H1 (cell line): ENCODE measurements at regions not wholly inside any gene's neighbourhood (a gene's known extent, or its start where the extent isn't known, plus 50 kb on each side); places are given as distances from the start of the nearest gene placed in this dataset.

Source experiments
- CTCF ChIA-PET: fragments of 300-600 bp; sonication (Branson Sonifier 250); formaldehyde crosslinking; loops from one replicate; lab custom pipeline; 2021; ENCODE audit not compliant: partially characterized antibody; lab: Charles Lee
- POLR2A ChIA-PET: fragments of 300-600 bp; sonication (Branson Sonifier 250); formaldehyde crosslinking; loops from one replicate; lab custom pipeline; 2021; ENCODE audit warnings: inconsistent platforms; ENCODE audit not compliant: partially characterized antibody; lab: Charles Lee
- DNase-seq, 2 experiments: peaks; one replicate each; pipeline versions ENCODE4 v3.0.0 to v3.0.0-alpha.2; 2010 to 2022; ENCODE audit warnings: low spot score in 2 of 2, low read depth in 1 of 2, mixed read lengths in 1 of 2
- FAIRE-seq: peaks from 2 replicates; lab custom pipeline; 2011; peaks lifted over from hg19 to GRCh38; lab: Jason Lieb, UNC
- H2AFZ ChIP-seq: 2 replicates; pipeline ENCODE4 v1.8.1; 2012; ENCODE audit warnings: low read length, inconsistent platforms
- H2AK5ac ChIP-seq: 2 replicates; pipeline ENCODE4 v1.6.1; 2013; ENCODE audit warnings: low read depth, low read length
- H2BK120ac ChIP-seq: replicated peaks from 2 replicates; pipeline ENCODE3; 2013; ENCODE audit warnings: low read depth, low read length, inconsistent platforms
- H2BK12ac ChIP-seq: 2 replicates; pipeline ENCODE4 v1.6.1; 2013; ENCODE audit warnings: low read depth, low read length
- H2BK15ac ChIP-seq: 2 replicates; pipeline ENCODE4 v1.6.1; 2013; ENCODE audit warnings: low read length
- H2BK20ac ChIP-seq: 2 replicates; pipeline ENCODE4 v1.6.1; 2013; ENCODE audit warnings: low read length
- H2BK5ac ChIP-seq: 2 replicates; pipeline ENCODE4 v1.6.1; 2013; ENCODE audit warnings: low read depth, low read length
- H3K14ac ChIP-seq: 2 replicates; pipeline ENCODE4 v1.6.1; 2013; ENCODE audit warnings: inconsistent platforms; ENCODE audit not compliant: insufficient read length
- H3K18ac ChIP-seq: 2 replicates; pipeline ENCODE4 v1.6.1; 2013; ENCODE audit warnings: low read length; ENCODE audit errors: extremely low read depth
- H3K23ac ChIP-seq: 2 replicates; pipeline ENCODE4 v1.6.1; 2013; ENCODE audit warnings: inconsistent platforms; ENCODE audit not compliant: insufficient read length
- H3K23me2 ChIP-seq: 2 replicates; pipeline ENCODE4 v1.6.1; 2013; ENCODE audit warnings: low read depth, low read length
- H3K27ac ChIP-seq: 2 replicates; pipeline ENCODE4 v1.6.1; 2011; ENCODE audit warnings: low read depth, low read length, inconsistent platforms
- H3K27me3 ChIP-seq, 4 experiments: replicated peaks in 1 of 4; 1 replicate in 1 of 4; 2 replicates in 3 of 4; pipeline versions ENCODE4 v1.6.1 to v1.8.1; 2011 to 2013; ENCODE audit warnings: low read length in 3 of 4, mild to moderate bottlenecking in 3 of 4, inconsistent platforms in 2 of 4, mixed read lengths in 2 of 4, moderate library complexity in 1 of 4; ENCODE audit not compliant: control insufficient read depth in 3 of 4, insufficient read depth in 3 of 4; ENCODE audit errors: extremely low read depth in 1 of 4
- H3K36me3 ChIP-seq, 4 experiments: 2 replicates each; pipeline versions ENCODE4 v1.6.1 to v1.8.1; 2011 to 2013; ENCODE audit warnings: mild to moderate bottlenecking in 4 of 4, low read length in 3 of 4, moderate library complexity in 2 of 4, control low read depth in 1 of 4, inconsistent platforms in 1 of 4; ENCODE audit not compliant: insufficient read depth in 4 of 4, control insufficient read depth in 2 of 4
- H3K4ac ChIP-seq: replicated peaks from 2 replicates; pipeline ENCODE3; 2013; ENCODE audit warnings: low read length, low read depth, mixed read lengths, inconsistent platforms; ENCODE audit not compliant: insufficient read length
- H3K4me1 ChIP-seq, 4 experiments: replicated peaks in 1 of 4; 1 replicate in 1 of 4; 2 replicates in 3 of 4; pipeline versions ENCODE4 v1.6.1 to v1.8.1; 2011 to 2013; ENCODE audit warnings: low read length in 3 of 4, inconsistent platforms in 2 of 4, mixed read lengths in 1 of 4; ENCODE audit not compliant: insufficient read depth in 4 of 4, control insufficient read depth in 3 of 4
- H3K4me2 ChIP-seq, 2 experiments: 2 replicates each; pipeline versions ENCODE4 v1.6.1 to v1.8.1; 2011 to 2013; ENCODE audit warnings: low read depth in 2 of 2, low read length in 2 of 2, control low read depth in 1 of 2, inconsistent platforms in 1 of 2, mild to moderate bottlenecking in 1 of 2; ENCODE audit not compliant: insufficient read depth in 1 of 2
- H3K4me3 ChIP-seq, 4 experiments: fragments of 200-600, 300-600 bp in 1 of 4; sonication (generic), shearing (Covaris generic), sonication (Bioruptor Twin) in 1 of 4; 2 replicates each; pipeline versions ENCODE4 v1.5.1 to v1.8.1; 2011 to 2016; ENCODE audit warnings: low read length in 4 of 4, low read depth in 3 of 4, control low read depth in 2 of 4, inconsistent platforms in 2 of 4, mild to moderate bottlenecking in 2 of 4, mixed read lengths in 1 of 4, moderate library complexity in 1 of 4; ENCODE audit not compliant: insufficient read depth in 2 of 4; ENCODE audit errors: extremely low read depth in 1 of 4
- H3K56ac ChIP-seq: replicated peaks from 2 replicates; pipeline ENCODE3; 2013; ENCODE audit warnings: low read depth, mild to moderate bottlenecking, mixed read lengths, low read length, inconsistent platforms; ENCODE audit not compliant: insufficient read length
- H3K79me1 ChIP-seq: 2 replicates; pipeline ENCODE4 v1.6.1; 2013; ENCODE audit warnings: low read depth, low read length, control low read depth
- H3K79me2 ChIP-seq, 2 experiments: 2 replicates each; pipeline versions ENCODE4 v1.6.1 to v1.8.1; 2012 to 2013; ENCODE audit warnings: low read length in 2 of 2, mild to moderate bottlenecking in 2 of 2, inconsistent platforms in 1 of 2; ENCODE audit not compliant: insufficient read depth in 2 of 2, control insufficient read depth in 1 of 2
- H3K9ac ChIP-seq, 4 experiments: replicated peaks in 1 of 4; 1 replicate in 1 of 4; 2 replicates in 3 of 4; pipeline versions ENCODE4 v1.6.1 to v1.8.1; 2011 to 2013; ENCODE audit warnings: low read depth in 3 of 4, low read length in 3 of 4, control low read depth in 2 of 4, mild to moderate bottlenecking in 2 of 4, moderate library complexity in 2 of 4, inconsistent platforms in 1 of 4; ENCODE audit errors: extremely low read depth in 1 of 4
- H3K9me3 ChIP-seq, 2 experiments: 2 replicates each; pipeline versions ENCODE4 v1.6.1 to v1.8.1; 2012 to 2013; ENCODE audit warnings: mild to moderate bottlenecking in 2 of 2, moderate library complexity in 2 of 2, control low read depth in 1 of 2, inconsistent platforms in 1 of 2, low read depth in 1 of 2, low read length in 1 of 2, mixed read lengths in 1 of 2; ENCODE audit not compliant: insufficient read depth in 2 of 2
- H4K20me1 ChIP-seq, 2 experiments: replicated peaks in 1 of 2; 2 replicates each; pipeline versions ENCODE3 to v1.8.1; 2011 to 2013; ENCODE audit warnings: inconsistent platforms in 2 of 2, low read length in 2 of 2, mild to moderate bottlenecking in 1 of 2; ENCODE audit not compliant: insufficient read depth in 2 of 2, control insufficient read depth in 1 of 2
- H4K5ac ChIP-seq: 2 replicates; pipeline ENCODE4 v1.6.1; 2013; ENCODE audit warnings: low read length, low read depth, mixed read lengths, inconsistent platforms; ENCODE audit not compliant: insufficient read length
- H4K8ac ChIP-seq: 2 replicates; pipeline ENCODE4 v1.8.0; 2013; ENCODE audit warnings: mild to moderate bottlenecking, moderate library complexity, low read length, inconsistent platforms; ENCODE audit not compliant: insufficient read depth; ENCODE audit errors: extremely low read depth
- H4K91ac ChIP-seq: replicated peaks from 2 replicates; pipeline ENCODE3; 2013; ENCODE audit warnings: low read length, mixed read lengths, inconsistent platforms; ENCODE audit not compliant: insufficient read length
- MAFK ChIP-seq: IDR thresholded peaks from 2 replicates; pipeline ENCODE4 v1.6.1; 2012; ENCODE audit warnings: low read depth, mild to moderate bottlenecking, improper control_type of control experiment, low read length
- SAP30 ChIP-seq: fragments of 300-600 bp; sonication (generic); IDR thresholded peaks from 2 replicates; pipeline ENCODE4 v1.7.1; 2012; ENCODE audit warnings: low read length, moderate library complexity, mild to moderate bottlenecking, inconsistent platforms; ENCODE audit not compliant: insufficient read depth, insufficient replicate concordance
- SUZ12 ChIP-seq: fragments of 200-600 bp; sonication (generic); IDR thresholded peaks from 2 replicates; pipeline ENCODE4 v1.6.1; 2012; ENCODE audit warnings: mild to moderate bottlenecking, inconsistent platforms, low read length, moderate library complexity, mixed read lengths
- WGBS, 2 experiments: shearing (Covaris generic) in 1 of 2; methylation state at CpG; one replicate each; pipeline versions ENCODE4 v1.1.6 to v1.1.7; 2013 to 2015; ENCODE audit warnings: low lambda C conversion rate in 2 of 2, mixed read lengths in 2 of 2, inconsistent platforms in 1 of 2, low coverage in 1 of 2, missing lambda C conversion rate in 1 of 2; ENCODE audit not compliant: insufficient replicate concordance in 2 of 2, insufficient coverage in 1 of 2, insufficient read length in 1 of 2; ENCODE audit errors: extremely low coverage in 1 of 2, missing lambda C conversion rate in 1 of 2; 5-methylcytosine and 5-hydroxymethylcytosine counted together
- TF ChIP-seq, protein P1 (sequence below): IDR thresholded peaks from 2 replicates; pipeline ENCODE4 v1.6.1; 2011; ENCODE audit warnings: low read depth, mild to moderate bottlenecking, low read length; ENCODE audit not compliant: insufficient read depth

DNA sequence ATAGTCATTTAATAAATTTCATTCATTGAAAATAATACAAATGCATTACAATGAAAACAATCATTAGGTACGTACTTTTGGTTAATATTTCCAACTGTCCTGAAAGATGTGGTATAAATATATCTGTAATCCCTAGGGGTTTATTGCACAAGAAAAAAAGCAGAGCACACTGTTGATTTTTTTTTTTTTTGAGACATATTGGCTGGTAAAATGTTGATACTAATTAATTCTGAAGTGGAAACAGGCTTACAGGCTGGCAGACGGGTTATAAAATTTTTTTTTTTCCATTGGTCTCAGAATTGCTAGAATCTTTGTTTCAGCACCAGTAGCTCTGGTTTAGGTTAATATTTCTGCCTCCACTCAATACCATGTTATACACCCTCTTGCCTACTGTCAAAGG is 193.6 kb downstream of the MAP2K6 start:
- Histone ChIP-seq H2BK20ac (no peak overlapping the region), H2BK120ac (no peak overlapping the region), H3K79me1 (no peaks in the 10 kb centered on the region), H3K27ac (no peak overlapping the region), H3K9ac (no peak overlapping the region), H3K27me3 (no peaks in the 10 kb centered on the region), H3K14ac (no peak overlapping the region), H2AK5ac (no peak overlapping the region), H2BK15ac (no peak overlapping the region), H4K91ac (no peak overlapping the region), H3K23me2 (no peaks in the 10 kb centered on the region; the same call in 1 of the 2 replicates), H3K4me1 (peaks cover 0 to 3% (median 1%) of the 10 kb centered on the region in 4 experiments; a peak in 3 of 7 replicates), H3K4me2 (no peak overlapping the region), H4K8ac (no peak overlapping the region), H2BK12ac (no peak overlapping the region), H3K18ac (no peak overlapping the region; the same call in 1 of the 2 replicates), H3K56ac (no peak overlapping the region), H3K4ac (no peak overlapping the region), H3K79me2 (no peaks in the 10 kb centered on the region), H2BK5ac (no peak overlapping the region), H2AFZ (no peak overlapping the region), H3K23ac (no peak overlapping the region), H3K4me3 (no peak overlapping the region), H3K9me3 (no peaks in the 10 kb centered on the region), H3K36me3 (no peaks in the 10 kb centered on the region), H4K20me1 (no peaks in the 10 kb centered on the region), H4K5ac (no peak overlapping the region)
- TF ChIP-seq, protein P1, sequence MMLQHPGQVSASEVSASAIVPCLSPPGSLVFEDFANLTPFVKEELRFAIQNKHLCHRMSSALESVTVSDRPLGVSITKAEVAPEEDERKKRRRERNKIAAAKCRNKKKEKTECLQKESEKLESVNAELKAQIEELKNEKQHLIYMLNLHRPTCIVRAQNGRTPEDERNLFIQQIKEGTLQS = no peak
- no peak for TF ChIP-seq SUZ12
- no peak for TF ChIP-seq MAFK
- no peak for TF ChIP-seq SAP30
- no peak for DNase-seq
- no peak for FAIRE-seq
- 84% methylated on average over 2 of the region's 2 CpGs; no CpG with 5 or more reads in 1 of the 2 experiments for WGBS, 2 experiments
- ChIA-PET CTCF (interaction anchor here (0.6 to 4.9 kb wide), 39 partner anchors 8 to 1013 kb away, joined by 3 to 59 read pairs (median 5); no protein-coding TSS in a partner anchor), POLR2A (no interaction called here)
